Brain microvascular endothelial cell (primary cell): ENCODE measurements at regions not wholly inside any gene's neighbourhood (a gene's known extent, or its start where the extent isn't known, plus 50 kb on each side); places are given as distances from the start of the nearest gene placed in this dataset.

Source experiments
- DNase-seq: peaks from one replicate; pipeline ENCODE4 v3.0.0-alpha.2; 2020
- H3K27ac ChIP-seq: fragments of 250-450 bp; sonication (Bioruptor Pico); 2 replicates; pipeline ENCODE4 v1.5.1; 2020; ENCODE audit warnings: mild to moderate bottlenecking, moderate library complexity
- H3K27me3 ChIP-seq: fragments of 250-450 bp; sonication (Bioruptor Pico); replicated peaks from 2 replicates; pipeline ENCODE4 v1.5.1; 2020; ENCODE audit warnings: mild to moderate bottlenecking
- H3K36me3 ChIP-seq: fragments of 250-450 bp; sonication (Bioruptor Pico); replicated peaks from 2 replicates; pipeline ENCODE4 v1.5.1; 2020; ENCODE audit warnings: mild to moderate bottlenecking
- H3K4me3 ChIP-seq: 2 replicates; pipeline ENCODE4 v1.5.1; 2011; ENCODE audit warnings: low read depth, mild to moderate bottlenecking, control low read depth, low read length, moderate library complexity
- in situ Hi-C: cut with HindIII; loops from 2 replicates; pipeline ENCODE4 v1.10.0; 2017; ENCODE audit warnings: low sequenced_read_pairs, low pct_ligation_motif_present
- TF ChIP-seq, protein P1 (sequence below): IDR thresholded peaks from 2 replicates; pipeline ENCODE4 v1.5.1; 2011; ENCODE audit warnings: low read depth, mild to moderate bottlenecking, moderate library complexity, low read length, control low read depth, inconsistent platforms; ENCODE audit errors: missing control alignments

DNA sequence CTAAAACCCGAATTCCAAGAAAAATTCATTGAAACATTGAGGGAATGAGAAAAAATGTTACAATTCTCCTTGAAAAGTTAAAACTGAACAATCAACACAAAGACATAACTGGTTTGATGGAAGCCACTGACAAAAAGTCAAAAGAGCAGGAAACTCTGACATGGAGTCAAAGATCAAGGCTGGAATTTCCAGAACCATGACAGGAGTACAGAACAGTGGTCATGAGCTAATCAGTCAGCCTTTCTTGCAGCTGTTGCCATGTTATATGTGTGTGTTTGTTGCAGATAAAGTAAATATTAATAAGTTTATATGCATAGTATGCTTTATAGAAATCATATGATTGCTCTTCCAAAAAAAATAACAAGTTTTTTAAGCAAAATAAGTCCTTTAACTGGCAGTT, 184.7 kb upstream of the HCCS start:
- no peaks in the 10 kb centered on the region for H3K27me3 ChIP-seq
- no peaks in the 10 kb centered on the region for H3K36me3 ChIP-seq
- in situ Hi-C loops, result no loop called here
- DNase-seq, result no peak
- H3K27ac ChIP-seq, result no peak overlapping the region
- H3K4me3 ChIP-seq, result no peak overlapping the region
- TF ChIP-seq, protein P1, sequence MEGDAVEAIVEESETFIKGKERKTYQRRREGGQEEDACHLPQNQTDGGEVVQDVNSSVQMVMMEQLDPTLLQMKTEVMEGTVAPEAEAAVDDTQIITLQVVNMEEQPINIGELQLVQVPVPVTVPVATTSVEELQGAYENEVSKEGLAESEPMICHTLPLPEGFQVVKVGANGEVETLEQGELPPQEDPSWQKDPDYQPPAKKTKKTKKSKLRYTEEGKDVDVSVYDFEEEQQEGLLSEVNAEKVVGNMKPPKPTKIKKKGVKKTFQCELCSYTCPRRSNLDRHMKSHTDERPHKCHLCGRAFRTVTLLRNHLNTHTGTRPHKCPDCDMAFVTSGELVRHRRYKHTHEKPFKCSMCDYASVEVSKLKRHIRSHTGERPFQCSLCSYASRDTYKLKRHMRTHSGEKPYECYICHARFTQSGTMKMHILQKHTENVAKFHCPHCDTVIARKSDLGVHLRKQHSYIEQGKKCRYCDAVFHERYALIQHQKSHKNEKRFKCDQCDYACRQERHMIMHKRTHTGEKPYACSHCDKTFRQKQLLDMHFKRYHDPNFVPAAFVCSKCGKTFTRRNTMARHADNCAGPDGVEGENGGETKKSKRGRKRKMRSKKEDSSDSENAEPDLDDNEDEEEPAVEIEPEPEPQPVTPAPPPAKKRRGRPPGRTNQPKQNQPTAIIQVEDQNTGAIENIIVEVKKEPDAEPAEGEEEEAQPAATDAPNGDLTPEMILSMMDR, result no peak

DNA sequence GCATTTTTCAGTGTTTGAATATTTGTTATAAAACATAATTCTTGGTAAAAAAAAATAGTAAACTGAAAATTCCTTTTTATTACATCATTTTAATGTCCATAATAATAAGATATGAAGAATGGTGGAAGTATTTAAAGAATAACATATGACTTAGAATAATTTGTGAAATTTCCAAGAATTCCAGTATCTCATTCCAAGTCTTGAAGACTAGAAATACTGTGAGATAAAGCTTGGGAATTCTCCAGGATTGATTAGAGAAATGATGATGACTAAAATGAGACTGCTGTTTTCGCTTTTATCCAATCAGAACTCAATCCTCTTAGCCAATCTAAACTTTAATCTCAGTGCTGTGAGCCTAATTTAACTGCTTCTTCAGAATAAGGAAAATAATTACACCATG, 184.2 kb upstream of the HCCS start:
- in situ Hi-C loops, result no loop called here
- no peak for DNase-seq

DNA sequence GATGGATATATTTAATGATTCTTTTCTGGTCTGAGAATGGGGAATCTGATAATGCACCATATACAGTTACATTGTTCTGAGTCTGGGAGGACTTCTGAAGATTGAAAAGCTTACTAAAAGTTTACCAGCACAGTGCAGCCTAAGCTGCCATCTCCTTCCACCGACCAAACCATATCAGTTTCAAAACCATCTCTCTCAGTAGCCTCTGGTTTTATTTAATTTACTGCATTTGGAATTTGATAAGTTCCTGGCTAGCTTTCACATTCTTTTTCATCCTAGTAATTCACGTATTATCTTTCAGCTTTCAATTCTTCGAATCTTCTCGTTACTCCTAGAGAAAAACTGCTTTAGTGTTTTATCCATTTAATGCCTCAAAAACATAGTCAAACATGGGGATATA, 181.4 kb upstream of the HCCS start:
- TF ChIP-seq, protein P1, result no peak
- H3K36me3 ChIP-seq, result no peaks in the 10 kb centered on the region
- no peaks in the 10 kb centered on the region for H3K27me3 ChIP-seq
- H3K27ac ChIP-seq, result no peak overlapping the region
- H3K4me3 ChIP-seq, result no peak overlapping the region
- DNase-seq, result no peak
- in situ Hi-C loops, result no loop called here

More for the DNA sequence above, 184.2 kb upstream of the HCCS start:
- TF ChIP-seq, protein P1, result no peak
- no peak overlapping the region for H3K27ac ChIP-seq
- no peaks in the 10 kb centered on the region for H3K36me3 ChIP-seq
- no peak overlapping the region for H3K4me3 ChIP-seq
- no peaks in the 10 kb centered on the region for H3K27me3 ChIP-seq

DNA sequence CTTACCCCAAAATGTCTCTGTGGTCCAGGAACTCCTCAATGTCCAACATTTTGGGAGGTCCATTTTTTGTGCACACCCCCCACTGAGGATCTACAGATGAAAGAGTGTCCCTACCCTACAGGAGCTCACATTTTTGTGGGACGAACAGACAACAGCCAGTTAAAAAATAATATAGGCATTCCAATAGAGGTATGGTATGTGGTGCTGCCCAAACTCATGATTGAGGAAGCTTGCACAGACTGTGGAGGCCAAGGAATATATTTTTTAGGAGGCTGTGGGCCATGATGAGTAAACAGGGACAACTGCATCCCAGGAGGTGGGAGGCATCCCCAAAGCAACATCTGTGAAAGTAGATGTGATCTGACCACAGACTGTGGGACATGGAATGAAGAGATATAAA, 181.0 kb upstream of the HCCS start:
- TF ChIP-seq, protein P1, result no peak
- DNase-seq, result no peak
- no peak overlapping the region for H3K27ac ChIP-seq
- in situ Hi-C loops, result no loop called here
- H3K36me3 ChIP-seq, result no peaks in the 10 kb centered on the region
- no peak overlapping the region for H3K4me3 ChIP-seq
- no peaks in the 10 kb centered on the region for H3K27me3 ChIP-seq

DNA sequence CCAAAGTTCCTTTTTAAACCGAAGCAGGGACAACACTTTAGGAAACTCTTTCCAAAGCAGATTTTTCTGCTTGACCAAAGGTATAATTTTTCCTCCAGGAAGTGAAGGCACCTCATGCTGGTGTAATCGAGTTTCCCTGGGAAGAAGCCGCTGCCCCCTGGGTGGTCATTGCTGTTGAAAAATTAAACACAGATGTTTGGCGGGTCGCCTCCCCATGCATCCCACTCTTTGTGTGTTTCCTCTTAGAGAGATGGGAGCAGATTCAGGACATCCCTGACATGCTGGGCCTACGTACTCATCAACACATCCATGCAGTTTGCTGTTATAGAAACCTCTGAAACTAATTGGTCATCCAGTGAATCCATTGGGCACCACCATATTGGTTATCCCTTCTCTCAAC, 179.2 kb upstream of the HCCS start:
- no peaks in the 10 kb centered on the region for H3K27me3 ChIP-seq
- H3K27ac ChIP-seq, result no peak overlapping the region
- in situ Hi-C loops, result no loop called here
- no peak for DNase-seq
- TF ChIP-seq, protein P1, result no peak
- no peak overlapping the region for H3K4me3 ChIP-seq
- no peaks in the 10 kb centered on the region for H3K36me3 ChIP-seq

DNA sequence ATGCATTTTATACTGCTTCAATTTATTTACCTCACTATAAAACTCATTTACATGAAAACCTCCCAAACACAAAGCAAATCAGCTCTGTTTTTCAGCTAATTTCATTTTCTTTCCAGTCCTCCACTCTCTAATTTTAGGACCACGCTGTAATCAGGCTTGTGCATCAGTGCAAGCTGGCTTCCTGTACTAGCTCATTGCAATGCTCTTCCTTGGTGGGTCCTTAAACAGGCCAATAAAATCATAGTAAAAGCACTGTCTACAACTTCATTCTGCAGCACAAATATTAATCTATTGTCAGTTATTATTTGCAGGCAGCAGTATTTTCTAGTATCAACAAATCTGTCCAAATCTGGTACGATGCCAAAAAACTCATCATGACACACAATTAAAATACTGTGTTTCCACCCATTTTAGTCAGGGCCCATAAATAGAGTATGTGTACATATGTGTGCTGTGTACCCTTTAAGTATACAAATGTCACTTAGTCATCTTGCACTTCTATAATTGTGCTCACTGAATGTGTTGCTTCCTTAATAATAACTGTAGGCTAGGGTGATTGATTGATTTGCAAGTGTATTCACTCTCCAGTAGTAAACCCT, 178.2 kb upstream of the HCCS start:
- in situ Hi-C loops, result no loop called here
- TF ChIP-seq, protein P1, result no peak
- H3K4me3 ChIP-seq, result no peak overlapping the region
- H3K36me3 ChIP-seq, result no peaks in the 10 kb centered on the region
- H3K27me3 ChIP-seq, result no peaks in the 10 kb centered on the region
- no peak overlapping the region for H3K27ac ChIP-seq
- DNase-seq, result peak; percentile 16
